Spleen (tissue), 11 donors: ENCODE measurements at regions not wholly inside any gene's neighbourhood (a gene's known extent, or its start where the extent isn't known, plus 50 kb on each side); places are given as distances from the start of the nearest gene placed in this dataset.

Experiments used
- DNase-seq: peaks from one replicate; pipeline ENCODE4 v3.0.0-alpha.2; 2020
- H3K27ac ChIP-seq, 8 donors: fragments of 200-600 bp; sonication (generic) in 7 of 8; 1 replicate in 4 of 8; 2 replicates in 4 of 8; pipeline versions ENCODE4 v1.5.0 to v1.8.0; 2016 to 2021; ENCODE audit warnings: inconsistent platforms in 4 of 8, mild to moderate bottlenecking in 4 of 8, moderate library complexity in 1 of 8
- H3K27me3 ChIP-seq, 7 donors: fragments of 200-600 bp; sonication (generic) in 6 of 7; replicated peaks in 1 of 7; 1 replicate in 4 of 7; 2 replicates in 3 of 7; pipeline versions ENCODE4 v1.5.0 to v1.8.0; 2016 to 2021; ENCODE audit warnings: inconsistent platforms in 3 of 7, mild to moderate bottlenecking in 1 of 7
- H3K36me3 ChIP-seq, 6 donors: fragments of 200-600 bp; sonication (generic) in 5 of 6; 1 replicate in 4 of 6; 2 replicates in 2 of 6; pipeline versions ENCODE4 v1.5.0 to v1.8.0; 2016 to 2021; ENCODE audit warnings: inconsistent platforms in 2 of 6
- H3K4me1 ChIP-seq, 6 donors: fragments of 200-600 bp; sonication (generic) in 5 of 6; 1 replicate in 3 of 6; 2 replicates in 3 of 6; pipeline versions ENCODE4 v1.5.0 to v1.8.0; 2016 to 2021; ENCODE audit warnings: inconsistent platforms in 3 of 6
- H3K4me3 ChIP-seq, 8 donors: fragments of 200-600 bp; sonication (generic) in 7 of 8; 1 replicate in 4 of 8; 2 replicates in 4 of 8; pipeline versions ENCODE4 v1.5.0 to v1.8.0; 2016 to 2021; ENCODE audit warnings: inconsistent platforms in 4 of 8, mild to moderate bottlenecking in 4 of 8, moderate library complexity in 2 of 8
- H3K9me3 ChIP-seq, 8 donors: fragments of 200-600 bp; sonication (generic) in 7 of 8; 1 replicate in 4 of 8; 2 replicates in 4 of 8; pipeline versions ENCODE4 v1.5.0 to v1.8.0; 2016 to 2021; ENCODE audit warnings: inconsistent platforms in 4 of 8
- CTCF ChIP-seq, 11 experiments: fragments of 200-600 bp in 7 of 11; fragments of 450-650 bp in 4 of 11; sonication (generic) in 4 of 11; IDR thresholded peaks in 8 of 11; conservative IDR thresholded peaks in 3 of 11; 1 replicate in 7 of 11; 2 replicates in 4 of 11; pipeline versions ENCODE4 v1.4.0 to v1.8.0; 2016 to 2021; ENCODE audit warnings: antibody characterized with exemption in 11 of 11, inconsistent platforms in 4 of 11, mild to moderate bottlenecking in 1 of 11
- POLR2A ChIP-seq, 3 donors: fragments of 450-650 bp; IDR thresholded peaks; one replicate each; pipeline ENCODE4 v1.5.1; 2017; ENCODE audit warnings: antibody characterized with exemption in 3 of 3, mild to moderate bottlenecking in 1 of 3
- POLR2AphosphoS5 ChIP-seq, 3 donors: sonication (generic); formaldehyde crosslinking; IDR thresholded peaks; one replicate each; pipeline ENCODE4 v1.5.1; 2017; ENCODE audit warnings: antibody characterized with exemption in 3 of 3
- WGBS, 5 donors: extraction: QIAGEN DNeasy Blood & Tissue Kit in 3 of 5; methylation state at CpG; one replicate each; pipeline versions ENCODE4 v1.1.5 to v1.1.7; 2013 to 2018; 5-methylcytosine and 5-hydroxymethylcytosine counted together
- intact Hi-C: fragments of 100-400 bp; cut with DNase I; formaldehyde crosslinking; loops from one replicate; pipeline ENCODE4 v1.15.0; 2023; ENCODE audit warnings: low total_unique reads
- donor health status: healthy with polysubstance abuse.
- donor health status: DM: no; HTN: no; CAD: no; lungs with moderate emphysema.
- donor health status: DM: no; HTN: no; CAD: no.
- donor health status: Bipolar disorder and iron deficiency.
- donor health status: healthy.
- donor health status: DM: no; HTN: no; CAD: no.
- donor health status: DM: yes; HTN: yes; CAD: no.

DNA sequence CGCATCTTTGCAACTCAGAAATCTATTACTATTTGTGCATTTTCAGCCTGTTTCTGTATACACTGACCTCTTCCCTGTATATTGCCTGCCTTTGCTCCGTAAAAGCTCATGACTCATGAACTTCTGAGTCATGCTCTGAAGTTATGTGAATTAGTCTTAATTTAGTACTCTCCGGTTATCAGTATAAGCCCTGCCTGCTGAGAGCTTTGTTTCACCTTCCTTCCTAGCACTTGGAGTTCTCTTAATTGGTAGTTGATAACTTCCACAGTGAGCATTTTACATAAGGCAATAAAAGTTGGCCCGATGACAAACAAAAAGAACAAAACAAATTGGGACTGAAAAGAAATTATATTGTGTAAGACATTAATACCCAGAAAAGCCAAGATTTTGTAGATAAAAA, 231.4 kb downstream of the GJA1 start:
- no peaks in the 10 kb centered on the region for H3K9me3 ChIP-seq
- H3K27ac ChIP-seq = no peak overlapping the region
- no peak for TF ChIP-seq POLR2A (IDR thresholded peaks at IDR 0.05)
- TF ChIP-seq CTCF (IDR thresholded peaks at IDR 0.05 in 8 of 11, conservative IDR thresholded peaks at IDR 0.05 in 3 of 11) = no peak
- no peak for TF ChIP-seq POLR2AphosphoS5 (IDR thresholded peaks at IDR 0.05)
- DNase-seq = no peak
- WGBS, 5 donors = 52 to 60% (median 53%) methylated on average over 4 of the region's 4 CpGs
- no peaks in the 10 kb centered on the region for H3K4me1 ChIP-seq
- H3K27me3 ChIP-seq = no peaks in the 10 kb centered on the region
- intact Hi-C loops = no loop called here
- H3K36me3 ChIP-seq = no peaks in the 10 kb centered on the region
- H3K4me3 ChIP-seq = no peak overlapping the region

GRCh38 chr6:121668259-121668658, 232.8 kb downstream of the GJA1 start:
- Histone ChIP-seq H3K9me3 (no peaks in the 10 kb centered on the region), H3K4me3 (no peak overlapping the region), H3K27me3 (no peaks in the 10 kb centered on the region), H3K36me3 (no peaks in the 10 kb centered on the region), H3K4me1 (no peaks in the 10 kb centered on the region), H3K27ac (no peak overlapping the region)
- 84 to 93% (median 90%) methylated on average over 3 of the region's 3 CpGs for WGBS, 5 donors
- intact Hi-C loops = no loop called here
- no peak for TF ChIP-seq POLR2A (IDR thresholded peaks at IDR 0.05)
- no peak for TF ChIP-seq CTCF (IDR thresholded peaks at IDR 0.05 in 8 of 11, conservative IDR thresholded peaks at IDR 0.05 in 3 of 11)
- no peak for TF ChIP-seq POLR2AphosphoS5 (IDR thresholded peaks at IDR 0.05)
- no peak for DNase-seq

GRCh38 chr6:121670511-121670910, 235.1 kb downstream of the GJA1 start:
- no peaks in the 10 kb centered on the region for H3K4me1 ChIP-seq
- no peaks in the 10 kb centered on the region for H3K36me3 ChIP-seq
- no peak for DNase-seq
- WGBS, 5 donors = 88 to 92% (median 92%) methylated on average over 2 of the region's 2 CpGs
- no peak overlapping the region for H3K4me3 ChIP-seq
- TF ChIP-seq POLR2A (IDR thresholded peaks at IDR 0.05) = no peak
- TF ChIP-seq POLR2AphosphoS5 (IDR thresholded peaks at IDR 0.05) = no peak
- TF ChIP-seq CTCF (IDR thresholded peaks at IDR 0.05 in 8 of 11, conservative IDR thresholded peaks at IDR 0.05 in 3 of 11) = no peak
- H3K27ac ChIP-seq = no peak overlapping the region
- no peaks in the 10 kb centered on the region for H3K27me3 ChIP-seq
- no peaks in the 10 kb centered on the region for H3K9me3 ChIP-seq
- intact Hi-C loops = no loop called here

GRCh38 chr6:121677571-121677970, 242.1 kb downstream of the GJA1 start:
- H3K27me3 ChIP-seq = no peaks in the 10 kb centered on the region
- H3K4me1 ChIP-seq = no peaks in the 10 kb centered on the region
- 76 to 97% (median 89%) methylated on average over 1 of the region's 1 CpG for WGBS, 5 donors
- H3K27ac ChIP-seq = no peak overlapping the region
- TF ChIP-seq POLR2AphosphoS5 (IDR thresholded peaks at IDR 0.05) = no peak
- TF ChIP-seq POLR2A (IDR thresholded peaks at IDR 0.05) = no peak
- TF ChIP-seq CTCF (IDR thresholded peaks at IDR 0.05 in 8 of 11, conservative IDR thresholded peaks at IDR 0.05 in 3 of 11) = no peak
- intact Hi-C loops = no loop called here
- no peaks in the 10 kb centered on the region for H3K36me3 ChIP-seq
- DNase-seq = no peak
- H3K9me3 ChIP-seq = no peaks in the 10 kb centered on the region
- H3K4me3 ChIP-seq = no peak overlapping the region
